HCT116 (cell line): ENCODE measurements at regions not wholly inside any gene's neighbourhood (a gene's known extent, or its start where the extent isn't known, plus 50 kb on each side); places are given as distances from the start of the nearest gene placed in this dataset.

Source experiments
- EZH2 ChIP-seq: fragments of 200-600 bp; sonication (generic); IDR thresholded peaks from 2 replicates; pipeline ENCODE4 v1.6.1; 2017; ENCODE audit warnings: antibody characterized with exemption, mixed run types
- POLR2A ChIP-seq: IDR thresholded peaks from 2 replicates; pipeline ENCODE4 v1.7.0; 2011; ENCODE audit warnings: borderline replicate concordance; ENCODE audit not compliant: insufficient read depth, insufficient read length; ENCODE audit errors: extremely low read depth
- POLR2AphosphoS5 ChIP-seq: IDR thresholded peaks from 2 replicates; pipeline ENCODE4 v1.6.1; 2011; ENCODE audit warnings: mild to moderate bottlenecking, low read depth, low read length, moderate library complexity
- SRF ChIP-seq: IDR thresholded peaks from 2 replicates; pipeline ENCODE4 v1.6.1; 2012; ENCODE audit warnings: low read depth
- TF ChIP-seq, protein P1 (sequence below), 3 experiments: fragments of 200-600 bp in 1 of 3; sonication (generic) in 1 of 3; IDR thresholded peaks in 2 of 3; conservative IDR thresholded peaks in 1 of 3; 2 replicates each; pipeline ENCODE4 v1.5.1; 2012 to 2017; ENCODE audit warnings: low read depth in 2 of 3, low read length in 2 of 3, antibody characterized with exemption in 1 of 3, borderline replicate concordance in 1 of 3, control low read depth in 1 of 3, mild to moderate bottlenecking in 1 of 3, mixed read lengths in 1 of 3, mixed run types in 1 of 3, moderate library complexity in 1 of 3; ENCODE audit not compliant: insufficient read depth in 1 of 3
- TF ChIP-seq, protein P2 (sequence below): IDR thresholded peaks from 2 replicates; pipeline ENCODE4 v1.6.1; 2012; ENCODE audit warnings: low read depth

DNA sequence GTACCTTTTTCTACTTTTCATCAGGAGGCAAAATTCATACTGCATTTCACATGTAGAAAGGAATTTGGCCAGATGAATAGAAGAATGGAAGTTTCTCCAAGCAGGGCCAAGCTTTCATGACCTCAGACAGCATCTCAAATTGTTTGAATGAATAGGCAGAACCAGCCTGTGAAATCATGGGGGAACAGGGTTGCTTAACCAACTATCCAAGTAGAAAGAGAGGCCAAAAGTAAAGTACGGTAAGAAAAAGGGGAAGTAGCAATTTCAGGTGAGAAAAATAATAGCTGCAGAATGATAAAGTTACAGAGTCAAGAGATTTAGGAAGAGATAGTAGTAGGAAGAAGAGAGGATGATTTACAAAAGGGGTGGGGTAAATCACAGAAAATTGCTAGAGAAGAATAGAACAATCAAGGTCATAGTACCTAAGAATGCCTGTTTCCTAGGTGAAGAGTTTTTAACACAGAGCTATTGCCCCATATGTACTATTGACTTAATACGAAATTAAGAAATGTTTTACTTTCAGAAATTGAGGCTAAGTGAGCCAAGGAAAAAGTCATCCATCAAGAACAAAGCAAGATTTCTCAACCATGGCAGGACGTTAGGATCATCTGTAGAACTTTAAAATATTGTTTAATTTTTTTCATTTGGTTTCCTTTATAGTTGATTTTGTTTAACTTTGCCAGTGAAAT, 177.1 kb upstream of the TET2 start:
- TF ChIP-seq, protein P1, sequence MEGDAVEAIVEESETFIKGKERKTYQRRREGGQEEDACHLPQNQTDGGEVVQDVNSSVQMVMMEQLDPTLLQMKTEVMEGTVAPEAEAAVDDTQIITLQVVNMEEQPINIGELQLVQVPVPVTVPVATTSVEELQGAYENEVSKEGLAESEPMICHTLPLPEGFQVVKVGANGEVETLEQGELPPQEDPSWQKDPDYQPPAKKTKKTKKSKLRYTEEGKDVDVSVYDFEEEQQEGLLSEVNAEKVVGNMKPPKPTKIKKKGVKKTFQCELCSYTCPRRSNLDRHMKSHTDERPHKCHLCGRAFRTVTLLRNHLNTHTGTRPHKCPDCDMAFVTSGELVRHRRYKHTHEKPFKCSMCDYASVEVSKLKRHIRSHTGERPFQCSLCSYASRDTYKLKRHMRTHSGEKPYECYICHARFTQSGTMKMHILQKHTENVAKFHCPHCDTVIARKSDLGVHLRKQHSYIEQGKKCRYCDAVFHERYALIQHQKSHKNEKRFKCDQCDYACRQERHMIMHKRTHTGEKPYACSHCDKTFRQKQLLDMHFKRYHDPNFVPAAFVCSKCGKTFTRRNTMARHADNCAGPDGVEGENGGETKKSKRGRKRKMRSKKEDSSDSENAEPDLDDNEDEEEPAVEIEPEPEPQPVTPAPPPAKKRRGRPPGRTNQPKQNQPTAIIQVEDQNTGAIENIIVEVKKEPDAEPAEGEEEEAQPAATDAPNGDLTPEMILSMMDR (IDR thresholded peaks at IDR 0.05 in 2 of 3, conservative IDR thresholded peaks at IDR 0.05 in 1 of 3; ENCODE audit: borderline replicate concordance in 1 of 3, insufficient read depth in 1 of 3, low read depth in 2 of 3, low read length in 2 of 3): no peak
- TF ChIP-seq POLR2A: no peak
- TF ChIP-seq SRF: no peak
- TF ChIP-seq, protein P2, sequence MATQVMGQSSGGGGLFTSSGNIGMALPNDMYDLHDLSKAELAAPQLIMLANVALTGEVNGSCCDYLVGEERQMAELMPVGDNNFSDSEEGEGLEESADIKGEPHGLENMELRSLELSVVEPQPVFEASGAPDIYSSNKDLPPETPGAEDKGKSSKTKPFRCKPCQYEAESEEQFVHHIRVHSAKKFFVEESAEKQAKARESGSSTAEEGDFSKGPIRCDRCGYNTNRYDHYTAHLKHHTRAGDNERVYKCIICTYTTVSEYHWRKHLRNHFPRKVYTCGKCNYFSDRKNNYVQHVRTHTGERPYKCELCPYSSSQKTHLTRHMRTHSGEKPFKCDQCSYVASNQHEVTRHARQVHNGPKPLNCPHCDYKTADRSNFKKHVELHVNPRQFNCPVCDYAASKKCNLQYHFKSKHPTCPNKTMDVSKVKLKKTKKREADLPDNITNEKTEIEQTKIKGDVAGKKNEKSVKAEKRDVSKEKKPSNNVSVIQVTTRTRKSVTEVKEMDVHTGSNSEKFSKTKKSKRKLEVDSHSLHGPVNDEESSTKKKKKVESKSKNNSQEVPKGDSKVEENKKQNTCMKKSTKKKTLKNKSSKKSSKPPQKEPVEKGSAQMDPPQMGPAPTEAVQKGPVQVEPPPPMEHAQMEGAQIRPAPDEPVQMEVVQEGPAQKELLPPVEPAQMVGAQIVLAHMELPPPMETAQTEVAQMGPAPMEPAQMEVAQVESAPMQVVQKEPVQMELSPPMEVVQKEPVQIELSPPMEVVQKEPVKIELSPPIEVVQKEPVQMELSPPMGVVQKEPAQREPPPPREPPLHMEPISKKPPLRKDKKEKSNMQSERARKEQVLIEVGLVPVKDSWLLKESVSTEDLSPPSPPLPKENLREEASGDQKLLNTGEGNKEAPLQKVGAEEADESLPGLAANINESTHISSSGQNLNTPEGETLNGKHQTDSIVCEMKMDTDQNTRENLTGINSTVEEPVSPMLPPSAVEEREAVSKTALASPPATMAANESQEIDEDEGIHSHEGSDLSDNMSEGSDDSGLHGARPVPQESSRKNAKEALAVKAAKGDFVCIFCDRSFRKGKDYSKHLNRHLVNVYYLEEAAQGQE: no peak
- TF ChIP-seq POLR2AphosphoS5: no peak
- TF ChIP-seq EZH2: no peak
